ENCODE measurements at regions not wholly inside any gene's neighbourhood (a gene's known extent, or its start where the extent isn't known, plus 50 kb on each side); places are given as distances from the start of the nearest gene placed in this dataset.
A peak's percentile ranks its signal among the peaks of the same experiment; 100 is the strongest.

DNA sequence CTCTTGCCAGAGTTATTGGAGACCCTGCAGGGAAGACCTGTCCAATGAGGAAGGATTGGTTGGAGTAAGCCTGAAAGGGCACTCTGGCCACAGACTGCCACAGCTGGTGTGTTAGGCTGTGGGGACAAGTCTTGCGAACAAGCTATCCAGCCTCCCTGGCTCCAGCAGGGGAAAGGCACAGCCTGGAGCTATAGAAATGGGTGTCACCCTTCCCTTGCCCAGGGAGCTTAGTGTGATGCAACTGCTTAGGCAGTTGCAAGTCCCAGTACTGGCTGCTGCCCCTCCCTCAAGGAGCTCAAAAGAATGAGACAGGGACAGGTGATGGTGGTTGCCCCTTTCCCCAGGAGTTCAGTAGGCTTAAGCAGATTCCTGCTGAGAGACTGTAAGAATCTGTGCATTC lies 165.7 kb upstream of the CT83 start:
- TF ChIP-seq, protein P1, sequence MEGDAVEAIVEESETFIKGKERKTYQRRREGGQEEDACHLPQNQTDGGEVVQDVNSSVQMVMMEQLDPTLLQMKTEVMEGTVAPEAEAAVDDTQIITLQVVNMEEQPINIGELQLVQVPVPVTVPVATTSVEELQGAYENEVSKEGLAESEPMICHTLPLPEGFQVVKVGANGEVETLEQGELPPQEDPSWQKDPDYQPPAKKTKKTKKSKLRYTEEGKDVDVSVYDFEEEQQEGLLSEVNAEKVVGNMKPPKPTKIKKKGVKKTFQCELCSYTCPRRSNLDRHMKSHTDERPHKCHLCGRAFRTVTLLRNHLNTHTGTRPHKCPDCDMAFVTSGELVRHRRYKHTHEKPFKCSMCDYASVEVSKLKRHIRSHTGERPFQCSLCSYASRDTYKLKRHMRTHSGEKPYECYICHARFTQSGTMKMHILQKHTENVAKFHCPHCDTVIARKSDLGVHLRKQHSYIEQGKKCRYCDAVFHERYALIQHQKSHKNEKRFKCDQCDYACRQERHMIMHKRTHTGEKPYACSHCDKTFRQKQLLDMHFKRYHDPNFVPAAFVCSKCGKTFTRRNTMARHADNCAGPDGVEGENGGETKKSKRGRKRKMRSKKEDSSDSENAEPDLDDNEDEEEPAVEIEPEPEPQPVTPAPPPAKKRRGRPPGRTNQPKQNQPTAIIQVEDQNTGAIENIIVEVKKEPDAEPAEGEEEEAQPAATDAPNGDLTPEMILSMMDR (conservative IDR thresholded peaks at IDR 0.05): no peak
- 0 out of 4 replicates have a peak, but pooled peaks cover 0 to 2% of the 10 kb centered on the region in 2 experiments for H3K4me1 Mint-ChIP-seq
- Histone ChIP-seq H3T11ph (ENCODE audit: low read length) (no peak overlapping the region), H3K4me1 (ENCODE audit: insufficient read depth, low read length) (no peaks in the 10 kb centered on the region), H3K56ac (ENCODE audit: insufficient read length, low read depth, low read length) (no peak overlapping the region), H3K23me2 (ENCODE audit: insufficient read length, low read depth, low read length, poor library complexity, severe bottlenecking) (no peaks in the 10 kb centered on the region), H4K91ac (ENCODE audit: insufficient read length, low read depth, low read length) (no peak overlapping the region), H3K27ac (ENCODE audit: insufficient read length, low read depth, low read length) (no peak overlapping the region), H3K14ac (ENCODE audit: insufficient read depth, low read length) (no peak overlapping the region), H4K5ac (ENCODE audit: insufficient read length, low read depth, low read length) (no peak overlapping the region), H3K79me2 (ENCODE audit: insufficient read depth, low read length) (no peaks in the 10 kb centered on the region), H2AK5ac (ENCODE audit: insufficient read length, low read length) (no peak overlapping the region), H3K23ac (ENCODE audit: insufficient read length, low read depth, low read length) (no peak overlapping the region), H2BK120ac (ENCODE audit: low read depth, low read length, poor library complexity, severe bottlenecking) (no peak overlapping the region), H2BK5ac (ENCODE audit: insufficient read length, low read length) (no peak overlapping the region), H3K79me1 (ENCODE audit: insufficient read depth, low read depth, low read length, poor library complexity, severe bottlenecking) (no peaks in the 10 kb centered on the region), H3K18ac (ENCODE audit: insufficient read length, low read depth, low read length) (peak overlapping the region; percentile 62), H2BK12ac (ENCODE audit: insufficient read length, low read depth, low read length) (no peak overlapping the region), H3K27me3 (ENCODE audit: insufficient read depth, low read length) (no peaks in the 10 kb centered on the region), H3K9ac (ENCODE audit: extremely low read depth, insufficient read length, low read length) (no peak overlapping the region), H4K8ac (replicated peaks; ENCODE audit: insufficient read length, low read depth, low read length) (no peak overlapping the region), H2BK15ac (ENCODE audit: low read depth, low read length) (no peak overlapping the region), H2AFZ (ENCODE audit: low read length) (no peak overlapping the region), H3K4me2 (ENCODE audit: insufficient read depth, insufficient read length, low read length) (no peak overlapping the region), H3K4ac (ENCODE audit: low read depth, low read length) (no peak overlapping the region), H4K20me1 (ENCODE audit: control insufficient read depth, insufficient read depth, insufficient read length) (no peaks in the 10 kb centered on the region), H2BK20ac (ENCODE audit: low read depth, low read length, poor library complexity, severe bottlenecking) (no peak overlapping the region), H3K9me3 (ENCODE audit: control insufficient read depth, low read depth, low read length) (no peaks in the 10 kb centered on the region)
- no CpG with 5 or more reads among the region's 1 CpG for WGBS (ENCODE audit: extremely low coverage, insufficient read length, low lambda C conversion rate)
- H3K27me3 Mint-ChIP-seq (ENCODE audit: low read depth): no peaks in the 10 kb centered on the region
- no peaks in the 10 kb centered on the region; a peak in 1 of 7 replicates for H3K36me3 Mint-ChIP-seq (ENCODE audit: insufficient read depth in 1 of 3, low read depth in 3 of 3)
- H3K27ac Mint-ChIP-seq: no peak overlapping the region
- peaks cover 0 to 3% of the 10 kb centered on the region in 2 experiments; a peak in 1 of 5 replicates for H3K9me3 Mint-ChIP-seq
- H3K4me3 Mint-ChIP-seq: no peak overlapping the region
- DNase-seq: no peak
